K562 (cell line): ENCODE measurements at regions not wholly inside any gene's neighbourhood (a gene's known extent, or its start where the extent isn't known, plus 50 kb on each side); places are given as distances from the start of the nearest gene placed in this dataset.

Experiments
- ATAC-seq: fragments of 200-7000 bp; cut with Tn5 transposase; 3 replicates; pipeline ENCODE4 v1.9.1; 2020; ENCODE audit warnings: moderate library complexity
- BruUV-seq: library from RNA; stranded (reverse); fragments of 400-500 nt; replicated peaks from 2 replicates; lab custom pipeline; 2021; lab: Mats Ljungman, UMichigan
- CTCF ChIA-PET: fragments of 300-600 bp; formaldehyde crosslinking; extraction: SDS; loops from one replicate; lab custom pipeline; 2021; ENCODE audit warnings: low intra/inter-chr PET ratio; lab: Yijun Ruan, JAX
- POLR2A ChIA-PET: fragments of 300-600, 350-650 bp; sonication (Branson Sonifier 250); formaldehyde crosslinking; extraction: SDS; loops from one replicate; lab custom pipeline; 2021; ENCODE audit warnings: antibody characterized with exemption, inconsistent platforms; lab: Yijun Ruan, JAX
- DNase-seq, 4 experiments: peaks; one replicate each; pipeline versions ENCODE4 v3.0.0 to v3.0.0-alpha.2; 2011 to 2018; ENCODE audit warnings: low spot score in 3 of 4, mixed read lengths in 3 of 4; ENCODE audit errors: extremely low read depth in 1 of 4
- FAIRE-seq: peaks from 2 replicates; lab custom pipeline; 2011; peaks lifted over from hg19 to GRCh38; lab: Jason Lieb, UNC
- H2AFZ ChIP-seq: 2 replicates; pipeline ENCODE4 v1.6.0; 2011; ENCODE audit warnings: low read depth, low read length, control low read depth, inconsistent platforms
- H3K27ac ChIP-seq: fragments of 200-600 bp; 3 replicates; pipeline ENCODE4 v1.8.0; 2011; ENCODE audit warnings: low read depth, mild to moderate bottlenecking, control low read depth, inconsistent platforms, low read length, moderate library complexity, mixed read lengths; ENCODE audit errors: extremely low read depth
- H3K27me3 ChIP-seq, 2 experiments: fragments of 300-600 bp in 1 of 2; 2 replicates in 1 of 2; 3 replicates in 1 of 2; pipeline versions ENCODE4 v1.6.0 to v1.8.0; 2011; ENCODE audit warnings: inconsistent platforms in 2 of 2, low read length in 2 of 2, mild to moderate bottlenecking in 1 of 2, mixed read lengths in 1 of 2, moderate library complexity in 1 of 2; ENCODE audit not compliant: control insufficient read depth in 2 of 2, insufficient read depth in 2 of 2
- H3K36me3 ChIP-seq: fragments of 300-600 bp; 3 replicates; pipeline ENCODE4 v1.8.0; 2011; ENCODE audit warnings: mild to moderate bottlenecking, low read length, inconsistent platforms; ENCODE audit not compliant: control insufficient read depth, insufficient read depth
- H3K4me1 ChIP-seq, 2 experiments: fragments of 200-600 bp in 1 of 2; replicated peaks in 1 of 2; 2 replicates in 1 of 2; 3 replicates in 1 of 2; pipeline versions ENCODE4 v1.5.1 to v1.8.0; 2011; ENCODE audit warnings: inconsistent platforms in 2 of 2, low read length in 2 of 2, mild to moderate bottlenecking in 1 of 2, mixed read lengths in 1 of 2, moderate library complexity in 1 of 2; ENCODE audit not compliant: control insufficient read depth in 2 of 2, insufficient read depth in 2 of 2
- H3K4me2 ChIP-seq: 2 replicates; pipeline ENCODE4 v1.6.1; 2011; ENCODE audit warnings: low read length, control low read depth, inconsistent platforms, mixed read lengths; ENCODE audit not compliant: insufficient read depth
- H3K4me3 ChIP-seq: fragments of 200-600 bp; sonication (generic), shearing (Covaris generic); 2 replicates; pipeline ENCODE4 v1.5.1; 2016; ENCODE audit warnings: control low read depth, inconsistent platforms
- H3K79me2 ChIP-seq: fragments of 200-600 bp; 3 replicates; pipeline ENCODE4 v1.8.0; 2011; ENCODE audit warnings: low read length, inconsistent platforms; ENCODE audit not compliant: control insufficient read depth, insufficient read depth
- H3K9ac ChIP-seq, 2 experiments: 2 replicates each; pipeline versions ENCODE4 v1.6.0 to v1.6.1; 2011; ENCODE audit warnings: low read depth in 2 of 2, low read length in 2 of 2, control low read depth in 1 of 2, inconsistent platforms in 1 of 2, mild to moderate bottlenecking in 1 of 2, mixed read lengths in 1 of 2; ENCODE audit not compliant: insufficient read depth in 1 of 2
- H3K9me1 ChIP-seq: one replicate; pipeline ENCODE4 v1.6.0; 2011; ENCODE audit warnings: inconsistent platforms, mild to moderate bottlenecking, low read length, moderate library complexity; ENCODE audit not compliant: control insufficient read depth, insufficient read depth
- H3K9me3 ChIP-seq: replicated peaks from 2 replicates; pipeline ENCODE4 v1.5.1; 2011; ENCODE audit warnings: low read depth, low read length, inconsistent platforms; ENCODE audit not compliant: control insufficient read depth, insufficient read depth
- H4K20me1 ChIP-seq: replicated peaks from 2 replicates; pipeline ENCODE4 v1.6.1; 2011; ENCODE audit warnings: low read length, inconsistent platforms, mixed read lengths; ENCODE audit not compliant: control insufficient read depth, insufficient read depth
- ATF1 ChIP-seq, 2 experiments: fragments of 450-650 bp in 1 of 2; IDR thresholded peaks; 2 replicates each; pipeline ENCODE4 v1.6.1; 2016; ENCODE audit warnings: missing compliant biosample characterization in 1 of 2, missing genetic modification characterization in 1 of 2
- FOXJ2 ChIP-seq: fragments of 200-800 bp; sonication (Bioruptor generic); IDR thresholded peaks from 2 replicates; pipeline ENCODE4 v1.6.1; 2016; ENCODE audit warnings: missing genetic modification characterization, missing compliant biosample characterization
- MEF2D ChIP-seq: conservative IDR thresholded peaks from 2 replicates; pipeline ENCODE4 v1.6.1; 2016; ENCODE audit warnings: low read depth, missing genetic modification characterization, missing compliant biosample characterization
- TAF9B ChIP-seq: fragments of 450-650 bp; IDR thresholded peaks from 2 replicates; pipeline ENCODE4 v1.6.1; 2018; ENCODE audit warnings: mild to moderate bottlenecking; ENCODE audit not compliant: partially characterized antibody
- YBX1 ChIP-seq: fragments of 450-650 bp; IDR thresholded peaks from 2 replicates; pipeline ENCODE4 v1.7.1; 2016; ENCODE audit warnings: mild to moderate bottlenecking
- WGBS: fragments of 100-300 bp; shearing (Covaris generic); methylation state at CpG from one replicate; pipeline ENCODE4 v1.1.6; 2016; ENCODE audit warnings: low coverage, mixed read lengths; ENCODE audit not compliant: insufficient coverage; ENCODE audit errors: missing lambda C conversion rate; 5-methylcytosine and 5-hydroxymethylcytosine counted together
- in situ Hi-C: fragments of 300-500 bp; cut with MboI; formaldehyde crosslinking; loops from 4 replicates; pipeline ENCODE4 v1.15.0; 2018; ENCODE audit warnings: inconsistent platforms, mixed read lengths
- intact Hi-C: fragments of 100-400 bp; cut with micrococcal nuclease; formaldehyde crosslinking; loops from 2 replicates; pipeline ENCODE4 v1.14.2; 2022
- TF ChIP-seq, protein P1 (sequence below): fragments of 250-450 bp; sonication (Bioruptor Pico); IDR thresholded peaks from 2 replicates; pipeline ENCODE4 v1.8.0; 2022; ENCODE audit warnings: inconsistent platforms

DNA sequence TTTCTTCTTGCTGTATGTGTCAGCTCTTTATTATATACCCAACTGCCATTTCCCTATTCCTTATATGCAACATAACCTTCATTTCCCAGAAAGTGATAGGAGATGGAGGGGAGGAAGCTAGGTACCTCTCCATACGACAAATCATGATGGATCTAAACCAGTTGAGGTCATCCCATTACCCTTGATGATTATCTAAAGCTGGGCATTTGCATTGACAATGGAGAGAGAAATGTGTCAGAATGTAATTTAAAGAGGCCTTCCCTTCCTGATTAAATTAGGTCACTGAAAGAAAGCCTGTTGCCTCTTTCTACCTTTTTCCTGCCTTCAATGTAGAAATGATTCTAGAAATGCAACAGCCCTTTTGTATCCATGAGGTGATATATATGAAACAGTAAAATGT, 81.9 kb downstream of the SUCNR1 start:
- 9% methylated on average over 1 of the region's 1 CpG for WGBS
- Histone ChIP-seq H3K27ac (no peak overlapping the region), H3K36me3 (no peaks in the 10 kb centered on the region), H3K4me1 (no peaks in the 10 kb centered on the region), H3K9me1 (no peaks in the 10 kb centered on the region), H3K9me3 (no peaks in the 10 kb centered on the region), H3K27me3 (no peaks in the 10 kb centered on the region), H3K4me3 (no peak overlapping the region), H3K79me2 (no peaks in the 10 kb centered on the region), H3K4me2 (no peak overlapping the region), H4K20me1 (no peaks in the 10 kb centered on the region), H3K9ac (no peak overlapping the region), H2AFZ (no peak overlapping the region)
- POLR2A ChIA-PET: no interaction called here
- CTCF ChIA-PET: no interaction called here
- no TSS peak for BruUV-seq
- intact Hi-C loops (no loop called here), in situ Hi-C loops (no loop called here)
- no peak for ATAC-seq
- TF ChIP-seq, protein P1, sequence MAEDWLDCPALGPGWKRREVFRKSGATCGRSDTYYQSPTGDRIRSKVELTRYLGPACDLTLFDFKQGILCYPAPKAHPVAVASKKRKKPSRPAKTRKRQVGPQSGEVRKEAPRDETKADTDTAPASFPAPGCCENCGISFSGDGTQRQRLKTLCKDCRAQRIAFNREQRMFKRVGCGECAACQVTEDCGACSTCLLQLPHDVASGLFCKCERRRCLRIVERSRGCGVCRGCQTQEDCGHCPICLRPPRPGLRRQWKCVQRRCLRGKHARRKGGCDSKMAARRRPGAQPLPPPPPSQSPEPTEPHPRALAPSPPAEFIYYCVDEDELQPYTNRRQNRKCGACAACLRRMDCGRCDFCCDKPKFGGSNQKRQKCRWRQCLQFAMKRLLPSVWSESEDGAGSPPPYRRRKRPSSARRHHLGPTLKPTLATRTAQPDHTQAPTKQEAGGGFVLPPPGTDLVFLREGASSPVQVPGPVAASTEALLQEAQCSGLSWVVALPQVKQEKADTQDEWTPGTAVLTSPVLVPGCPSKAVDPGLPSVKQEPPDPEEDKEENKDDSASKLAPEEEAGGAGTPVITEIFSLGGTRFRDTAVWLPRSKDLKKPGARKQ (CRISPR knock-in tag): no peak
- TF ChIP-seq MEF2D (tag) (no peak), ATF1 (CRISPR knock-in tag; IDR thresholded peaks at IDR 0.05) (no peak), ATF1 (tag; IDR thresholded peaks at IDR 0.05) (no peak), TAF9B (no peak), YBX1 (no peak), FOXJ2 (tag) (no peak)
- no peak for FAIRE-seq
- no peak for DNase-seq
